ENCODE measurements at regions not wholly inside any gene's neighbourhood (a gene's known extent, or its start where the extent isn't known, plus 50 kb on each side); places are given as distances from the start of the nearest gene placed in this dataset.

- no peak overlapping the region for H3K4me3 ChIP-seq (ENCODE audit: low read length)
- DNase-seq (ENCODE audit: low read depth, low spot score) = no peak
Measured at GRCh38 chr6:43836507-43837240, 66.7 kb downstream of the VEGFA start.
